ENCODE measurements at regions not wholly inside any gene's neighbourhood (a gene's known extent, or its start where the extent isn't known, plus 50 kb on each side); places are given as distances from the start of the nearest gene placed in this dataset.
"Not testable (repeated sequence)": the region's sequence is repeated elsewhere in the genome, so short reads cannot be mapped to it uniquely, and the experiment has no call there.

DNA sequence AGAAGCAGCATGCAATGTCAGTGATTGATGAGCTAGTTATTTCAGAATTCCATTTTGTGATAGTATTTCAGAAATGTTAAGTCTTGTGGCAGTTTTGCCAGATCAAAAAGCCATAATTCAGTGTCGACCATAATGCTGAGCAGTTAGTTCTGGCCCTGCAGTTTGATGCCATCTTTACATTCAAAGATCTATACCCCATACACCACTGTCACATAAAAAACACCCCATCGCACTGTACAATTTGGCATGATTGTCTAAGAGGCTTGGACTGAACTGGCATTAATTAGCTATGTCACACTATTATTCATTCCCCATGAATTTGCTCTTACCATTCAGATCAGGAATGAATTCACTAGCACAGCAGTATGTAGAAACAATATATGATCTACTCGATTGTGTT lies 127.7 kb upstream of the EPHA3 start:
- no peak for DNase-seq

- DNase-seq = no peak
Observed at GRCh38 chr3:88983458-88983857, 124.0 kb upstream of the EPHA3 start.

DNA sequence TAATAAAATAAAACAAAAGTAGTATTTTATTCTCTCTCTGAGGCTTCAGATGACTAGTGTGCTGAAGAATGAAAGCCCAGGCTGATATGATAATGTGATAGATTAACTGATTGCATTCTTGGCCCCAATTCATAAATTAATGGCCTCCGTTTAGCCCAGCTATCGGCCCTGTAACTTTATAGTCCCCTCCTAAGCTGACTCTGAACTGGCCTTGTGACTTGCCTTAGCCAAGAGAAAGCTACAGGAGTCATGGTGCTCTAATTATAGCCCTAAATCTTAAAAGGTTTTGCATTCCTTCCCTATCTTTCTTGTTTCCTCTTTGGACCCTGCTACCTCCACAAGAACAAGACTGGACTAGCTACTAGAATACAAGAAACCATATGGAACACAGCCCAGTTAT lies 123.2 kb upstream of the EPHA3 start:
- DNase-seq = no peak

- no peak for DNase-seq
Observed at GRCh38 chr3:88984832-88985231, 122.6 kb upstream of the EPHA3 start.

DNA sequence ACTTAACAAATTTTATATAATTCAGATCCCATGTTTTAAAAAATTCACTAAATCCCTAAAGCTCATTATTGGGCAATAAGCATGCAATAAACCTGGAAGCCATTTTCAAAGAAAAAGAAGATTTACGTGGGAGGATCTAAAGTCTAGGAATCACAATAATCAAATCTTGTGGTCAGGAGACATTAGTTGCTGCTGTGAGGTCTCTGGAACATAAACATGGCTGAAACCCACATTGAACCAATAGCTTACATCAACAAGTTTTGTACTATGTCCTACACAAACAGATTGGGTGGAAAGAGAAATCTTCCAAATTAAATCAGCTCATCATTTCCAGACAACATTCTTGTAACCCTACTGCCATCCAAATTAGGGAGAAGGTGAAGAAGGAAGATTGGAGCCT lies 121.9 kb upstream of the EPHA3 start:
- no peak for DNase-seq

GRCh38 chr3:88986834-88987233 lies 120.6 kb upstream of the EPHA3 start:
- no peak for DNase-seq

DNA sequence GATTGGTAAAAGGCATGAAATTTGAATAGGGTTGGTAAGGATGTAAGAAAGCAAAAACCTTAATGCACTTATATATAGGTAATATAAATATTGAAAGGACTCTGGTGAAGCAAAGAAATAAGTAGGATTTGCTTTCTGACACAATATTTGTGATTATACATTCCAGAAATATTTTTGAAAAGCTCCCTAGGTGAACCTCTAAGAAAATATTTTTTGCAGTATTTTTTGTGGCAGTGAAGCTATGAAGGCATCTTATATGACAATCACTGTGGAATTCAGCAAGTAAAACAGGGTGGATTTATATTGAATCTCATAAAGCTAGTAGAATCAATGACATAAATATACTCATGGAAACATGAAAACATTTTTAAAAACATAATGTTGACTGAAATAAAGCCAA lies 119.6 kb upstream of the EPHA3 start:
- DNase-seq = no peak

GRCh38 chr3:88988906-88989305 lies 118.5 kb upstream of the EPHA3 start:
- DNase-seq = no peak

- no peak for DNase-seq
Observed at GRCh38 chr3:88991496-88991895, 115.9 kb upstream of the EPHA3 start.

GRCh38 chr3:88996691-88997090 lies 110.7 kb upstream of the EPHA3 start:
- DNase-seq = no peak

DNA sequence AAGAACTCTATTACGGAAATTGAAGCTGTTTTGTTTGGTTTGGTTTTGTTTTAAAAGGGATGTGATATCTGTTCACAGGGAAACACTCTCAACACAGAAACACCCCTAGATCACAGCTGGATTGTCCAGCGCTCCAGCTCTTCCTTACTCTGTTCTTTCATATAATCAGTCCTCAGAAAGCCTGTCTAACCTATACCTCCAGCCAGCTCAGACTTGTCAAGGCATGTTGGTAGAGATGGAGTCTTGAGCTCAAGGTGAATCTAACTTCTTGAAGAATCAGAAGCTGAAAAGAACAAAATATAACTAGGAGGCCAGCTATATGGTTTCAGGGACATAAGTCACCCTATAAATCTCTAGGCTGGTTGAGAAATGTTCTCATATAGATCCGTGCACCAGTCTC lies 110.2 kb upstream of the EPHA3 start:
- no peak for DNase-seq

DNA sequence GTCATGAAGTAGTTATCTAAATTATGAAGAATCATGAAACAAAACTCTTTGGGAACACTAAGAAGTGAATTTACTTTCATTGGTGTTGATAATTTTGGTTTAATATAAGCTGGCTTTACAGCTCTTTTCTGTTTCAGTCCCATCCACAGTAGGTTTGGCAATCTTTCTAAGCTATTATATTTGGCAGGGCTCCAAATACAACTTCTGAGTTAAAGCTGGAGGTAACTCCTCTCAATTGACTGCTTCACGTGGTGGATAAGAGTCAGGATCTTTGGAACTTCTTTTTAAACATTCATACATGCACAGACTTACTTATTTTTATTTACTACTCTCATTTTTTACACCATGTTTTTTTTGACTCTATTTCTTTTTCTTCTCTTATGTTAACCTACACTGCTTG lies 106.5 kb upstream of the EPHA3 start:
- no peak for DNase-seq

- no peak for DNase-seq
Observed at GRCh38 chr3:89002191-89002590, 105.2 kb upstream of the EPHA3 start.

DNA sequence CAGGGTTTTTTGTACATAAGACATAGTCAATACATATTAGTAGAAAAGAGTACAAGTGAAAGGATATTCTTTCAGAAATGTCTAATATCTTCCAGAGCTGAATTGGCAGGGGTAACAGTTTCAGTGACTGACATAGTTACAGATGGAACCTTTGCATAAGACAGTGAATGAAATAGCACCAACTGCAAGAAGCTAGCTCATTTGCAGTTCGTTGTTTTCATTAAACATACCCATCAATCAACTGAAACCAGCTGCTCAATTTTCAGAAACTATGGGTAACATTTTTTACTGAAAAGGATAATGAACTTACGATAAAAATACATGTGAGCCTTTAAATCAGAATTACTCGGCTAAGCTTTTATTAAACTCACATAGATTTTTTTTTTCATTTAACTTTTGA lies 93.9 kb upstream of the EPHA3 start:
- DNase-seq = no peak

DNA sequence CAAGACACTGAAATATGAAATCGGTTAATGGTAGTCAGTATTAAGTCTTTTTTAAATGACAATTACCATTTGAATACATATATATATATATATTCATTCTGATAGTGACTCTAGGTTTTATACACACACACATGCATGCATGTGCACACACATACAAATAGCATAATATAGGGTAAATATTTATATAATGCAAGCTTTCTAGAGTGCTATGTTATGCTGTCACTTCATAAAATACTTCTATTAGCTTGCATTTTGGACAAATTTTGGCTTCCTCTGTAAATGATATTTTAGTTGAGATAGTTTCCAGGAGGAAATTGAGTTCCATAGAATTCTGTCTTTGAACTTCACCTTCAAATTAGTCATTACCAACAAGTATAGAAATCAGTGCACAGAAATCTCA lies 89.9 kb upstream of the EPHA3 start:
- no peak for DNase-seq

DNA sequence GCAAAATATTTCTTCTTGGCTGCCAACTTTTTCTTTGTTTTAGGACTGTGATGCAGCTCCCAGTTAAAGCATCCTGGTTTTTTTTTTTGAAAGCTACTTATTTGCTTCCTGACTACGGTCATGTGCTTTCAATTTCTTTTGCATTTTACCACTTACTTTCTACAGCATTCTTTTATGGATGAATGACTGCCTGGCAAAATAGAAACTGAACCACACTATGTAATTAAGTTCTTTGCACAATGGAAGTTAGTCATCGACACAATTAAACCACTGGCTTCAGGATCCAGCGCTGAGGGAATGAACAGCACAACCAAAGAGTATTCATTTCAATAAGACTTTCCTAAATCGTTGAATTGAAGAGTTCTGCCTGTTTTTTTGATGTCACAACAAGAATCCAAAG lies 82.2 kb upstream of the EPHA3 start:
- DNase-seq = no peak

- no peak for DNase-seq
Observed at GRCh38 chr3:89032346-89033013, 74.9 kb upstream of the EPHA3 start.

DNA sequence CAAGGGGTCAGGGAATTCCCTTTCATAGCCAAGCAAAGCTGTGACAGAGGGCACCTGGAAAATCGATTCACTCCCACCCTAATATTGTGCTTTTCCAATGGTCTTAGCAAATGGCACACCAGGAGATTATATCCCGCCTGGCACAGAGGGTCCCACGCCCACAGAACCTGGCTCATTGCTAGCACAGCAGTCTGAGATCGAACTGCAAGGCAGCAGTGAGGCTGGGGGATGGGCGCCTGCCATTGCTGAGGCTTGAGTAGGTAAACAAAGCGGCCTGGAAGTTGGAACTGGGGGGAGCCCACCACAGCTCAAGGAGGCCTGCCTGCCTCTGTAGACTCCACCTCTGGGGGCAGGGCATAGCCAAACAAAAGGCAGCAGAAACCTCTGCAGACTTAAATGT lies 72.7 kb upstream of the EPHA3 start:
- DNase-seq = not testable (repeated sequence)

DNA sequence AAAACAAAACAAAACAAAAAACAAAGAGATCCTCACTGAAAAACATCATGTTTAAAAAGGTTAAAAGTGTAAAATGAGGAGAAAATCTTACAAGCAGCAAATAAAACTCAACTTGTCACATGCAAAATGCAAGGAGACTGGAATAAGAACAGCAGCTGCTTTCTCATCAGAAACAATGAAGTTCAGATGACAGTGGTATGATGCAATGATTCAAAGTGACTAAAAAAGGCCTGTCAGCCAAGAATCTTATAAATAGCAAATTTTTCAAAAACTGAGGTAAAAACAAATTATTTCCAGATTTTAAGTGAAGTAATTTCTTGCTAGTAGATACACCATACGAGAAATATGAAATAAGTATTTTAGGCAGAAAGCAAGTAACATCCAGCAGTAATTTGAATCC lies 68.6 kb upstream of the EPHA3 start:
- no peak for DNase-seq

GRCh38 chr3:89042236-89042835 lies 65.1 kb upstream of the EPHA3 start:
- no peak for DNase-seq

DNA sequence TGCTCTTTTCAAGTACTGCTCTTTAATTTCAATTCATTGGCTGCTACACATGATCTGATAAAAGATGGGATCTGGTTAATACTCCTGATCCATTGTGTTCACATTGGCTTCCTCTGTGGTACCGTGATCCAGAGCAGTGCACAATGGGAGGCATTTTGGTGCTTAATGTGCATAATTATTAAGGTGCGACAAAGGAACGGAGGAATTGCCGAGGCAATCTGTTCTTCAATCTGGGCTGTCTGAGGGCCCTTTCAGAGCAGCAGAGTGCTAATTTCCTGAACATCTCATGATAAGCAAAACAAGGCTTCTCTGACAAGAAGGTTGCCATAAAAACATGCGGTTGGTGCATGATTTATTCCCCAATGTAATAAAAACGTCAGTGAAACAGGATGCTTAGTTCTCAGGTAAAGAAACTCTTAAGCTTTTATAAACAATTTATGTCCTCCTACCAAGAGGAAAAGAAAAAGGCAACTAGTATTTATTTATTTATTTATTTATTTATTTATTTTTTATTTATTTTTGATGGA lies 64.0 kb upstream of the EPHA3 start:
- DNase-seq = no peak

GRCh38 chr3:89046661-89047060 lies 60.8 kb upstream of the EPHA3 start:
- no peak for DNase-seq

GRCh38 chr3:89049119-89049518 lies 58.3 kb upstream of the EPHA3 start:
- no peak for DNase-seq

DNA sequence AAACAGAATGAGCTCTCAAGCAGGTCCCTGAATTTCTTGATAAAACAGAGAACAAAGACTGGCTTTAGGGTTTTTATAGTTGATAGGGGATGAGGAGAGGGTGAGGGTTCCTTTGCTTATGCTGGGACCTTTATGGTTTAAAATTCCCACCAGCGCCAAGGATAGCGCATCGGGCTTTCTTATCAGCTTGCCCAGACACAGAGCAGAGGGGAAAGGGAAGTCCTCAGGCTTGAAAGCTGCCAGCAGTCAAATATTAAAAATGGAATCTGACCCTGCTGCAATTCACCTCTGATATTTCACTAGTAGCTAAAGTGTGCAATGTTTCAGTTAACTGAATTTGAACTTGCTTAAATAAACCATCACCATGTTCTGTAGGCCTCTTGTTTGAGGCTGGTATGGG lies 55.0 kb upstream of the EPHA3 start:
- DNase-seq = no peak

- no peak for DNase-seq
Observed at GRCh38 chr3:89057398-89057797, 50.0 kb upstream of the EPHA3 start.

Measured in activated CD4-positive, alpha-beta T cell treated with anti-CD3 and anti-CD28 coated beads, Interleukin-2, amount 50 U/mL, for 48 hours (primary cell).